CD4-positive, alpha-beta T cell treated with Interleukin-2 at 100 ng/mL for 4 hours (primary cell): ENCODE measurements at regions not wholly inside any gene's neighbourhood (a gene's known extent, or its start where the extent isn't known, plus 50 kb on each side); places are given as distances from the start of the nearest gene placed in this dataset.

Experiments
- DNase-seq: peaks from one replicate; pipeline ENCODE4 v3.0.0-alpha.2; 2020; ENCODE audit warnings: low spot score

DNA sequence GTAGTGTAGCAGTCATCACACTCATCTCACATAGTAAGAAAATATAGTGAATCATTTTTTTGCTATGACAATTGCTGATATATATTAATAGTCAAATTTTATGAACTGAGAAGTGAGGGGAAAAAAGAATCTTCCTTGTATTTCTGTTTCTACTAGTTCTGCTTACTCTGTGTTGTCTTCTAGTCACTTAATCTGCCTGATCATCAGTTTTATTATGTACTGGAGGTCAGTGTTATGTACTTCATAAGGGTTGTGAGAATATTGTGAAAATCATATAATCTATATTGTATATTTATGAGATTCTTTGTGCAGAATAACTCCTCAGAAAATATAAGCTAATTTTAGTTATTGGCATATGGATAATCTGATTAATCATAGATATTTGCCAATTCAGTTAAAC lies 546.9 kb upstream of the RIOK2 start:
- DNase-seq = no peak

DNA sequence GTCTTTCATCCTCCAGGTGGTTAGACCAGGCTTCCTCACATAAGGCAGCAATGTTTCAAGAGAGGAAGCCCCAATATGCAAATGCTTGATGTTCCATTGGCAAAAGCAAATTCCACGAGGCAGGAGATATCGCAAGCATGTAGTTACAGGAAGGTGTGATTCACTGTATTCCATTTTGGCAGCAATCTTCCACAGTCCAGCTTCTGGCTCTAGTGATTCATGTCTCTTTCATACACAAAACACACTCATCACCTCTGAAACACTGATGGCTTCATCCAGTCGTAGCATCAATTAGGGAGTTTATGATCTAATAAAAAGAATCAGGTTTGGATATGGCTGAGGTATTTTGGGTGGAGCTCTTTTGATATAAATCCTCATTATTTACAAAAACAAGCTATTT lies 552.2 kb upstream of the RIOK2 start:
- DNase-seq = no peak

- DNase-seq = no peak
Measured at GRCh38 chr5:97737608-97738007, 554.6 kb upstream of the RIOK2 start.

- no peak for DNase-seq
Measured at GRCh38 chr5:97745817-97746216, 562.8 kb upstream of the RIOK2 start.

- no peak for DNase-seq
Measured at GRCh38 chr5:97750576-97750975, 567.5 kb upstream of the RIOK2 start.

DNA sequence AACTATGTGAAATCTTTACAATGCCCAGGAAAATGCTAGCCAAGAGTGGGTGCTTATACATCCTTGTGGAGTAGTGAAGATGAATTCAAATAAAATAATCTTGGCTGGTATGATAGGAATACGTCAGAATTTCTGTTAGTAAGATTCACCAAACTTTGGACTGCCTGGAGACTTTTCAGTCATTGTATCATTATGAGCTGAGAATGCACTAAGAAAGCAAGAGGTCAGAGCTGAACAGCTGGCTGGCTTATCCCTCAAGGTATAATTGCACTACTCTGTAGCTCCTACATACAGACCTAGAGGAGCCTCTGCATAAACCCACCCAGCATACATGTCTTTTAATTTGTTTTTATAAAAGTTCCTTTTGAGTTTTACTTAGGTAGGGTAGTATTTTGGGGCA lies 568.5 kb upstream of the RIOK2 start:
- DNase-seq = no peak

GRCh38 chr5:97752871-97753270 lies 569.8 kb upstream of the RIOK2 start:
- DNase-seq = no peak

DNA sequence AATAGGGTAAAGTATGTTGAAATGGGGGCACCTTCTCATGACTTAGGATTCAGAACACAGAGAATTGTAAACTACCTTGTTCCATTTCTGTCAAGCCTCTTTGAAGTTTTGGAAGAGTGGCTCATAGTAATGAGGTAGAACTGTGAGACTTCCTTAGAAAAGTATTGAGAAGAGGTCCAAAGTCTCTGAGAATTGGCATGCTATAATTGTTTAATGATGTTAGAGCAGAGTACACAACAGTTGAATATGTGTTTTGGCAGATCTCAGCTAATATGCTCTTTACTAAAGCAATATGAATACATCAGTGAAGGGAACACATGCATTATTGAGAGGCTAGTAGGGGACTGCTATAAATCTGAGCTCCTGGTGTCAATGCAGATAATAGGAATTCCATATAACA lies 579.4 kb upstream of the RIOK2 start:
- no peak for DNase-seq

- DNase-seq = no peak
Measured at GRCh38 chr5:97764700-97765099, 581.7 kb upstream of the RIOK2 start.

GRCh38 chr5:97778451-97778850 lies 595.4 kb upstream of the RIOK2 start:
- no peak for DNase-seq

GRCh38 chr5:97788369-97788768 lies 605.3 kb upstream of the RIOK2 start:
- no peak for DNase-seq

GRCh38 chr5:97797994-97798451 lies 615.0 kb upstream of the RIOK2 start:
- DNase-seq = no peak

- no peak for DNase-seq
Measured at GRCh38 chr5:97801461-97801860, 618.4 kb upstream of the RIOK2 start.

GRCh38 chr5:97820138-97820537 lies 637.1 kb upstream of the RIOK2 start:
- DNase-seq = no peak

GRCh38 chr5:97832645-97833296 lies 649.7 kb upstream of the RIOK2 start:
- DNase-seq = no peak

DNA sequence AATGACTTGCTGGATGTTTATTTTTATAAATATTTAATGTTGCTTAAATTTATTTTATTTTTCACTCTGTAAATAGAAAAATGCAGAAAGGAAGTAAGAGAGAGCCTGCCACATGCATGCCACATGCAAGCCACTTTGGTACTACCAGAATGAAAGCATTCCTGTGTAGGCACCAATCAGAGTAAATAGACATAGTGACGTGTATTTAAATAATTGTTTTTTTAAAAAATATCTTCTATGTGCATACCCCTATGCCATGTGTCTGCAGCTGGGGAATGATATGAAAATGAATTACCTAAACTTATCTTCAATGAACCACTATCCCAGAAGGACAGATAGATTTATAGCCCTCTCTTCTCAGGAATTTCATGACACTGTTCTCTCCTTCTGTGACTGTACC lies 651.5 kb upstream of the RIOK2 start:
- no peak for DNase-seq

DNA sequence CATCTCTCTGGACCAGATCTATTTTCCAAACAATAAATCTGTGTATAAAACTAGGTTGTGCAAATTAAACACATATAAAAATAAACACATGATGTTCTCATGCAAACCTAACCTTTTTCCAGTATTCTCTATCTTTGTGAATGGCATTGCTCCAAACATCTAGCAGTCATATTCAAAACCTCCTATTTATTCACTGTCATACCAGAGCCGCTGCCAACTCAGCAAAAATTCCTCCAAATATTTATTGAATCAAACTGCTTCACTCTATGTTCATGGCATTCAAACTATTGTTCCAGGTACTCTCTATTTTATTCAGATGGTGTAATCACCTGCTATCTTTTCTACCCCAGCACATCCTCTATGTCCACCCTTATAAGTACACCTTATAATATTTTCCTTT lies 652.1 kb upstream of the RIOK2 start:
- DNase-seq = no peak

- no peak for DNase-seq
Measured at GRCh38 chr5:97836816-97837215, 653.8 kb upstream of the RIOK2 start.

DNA sequence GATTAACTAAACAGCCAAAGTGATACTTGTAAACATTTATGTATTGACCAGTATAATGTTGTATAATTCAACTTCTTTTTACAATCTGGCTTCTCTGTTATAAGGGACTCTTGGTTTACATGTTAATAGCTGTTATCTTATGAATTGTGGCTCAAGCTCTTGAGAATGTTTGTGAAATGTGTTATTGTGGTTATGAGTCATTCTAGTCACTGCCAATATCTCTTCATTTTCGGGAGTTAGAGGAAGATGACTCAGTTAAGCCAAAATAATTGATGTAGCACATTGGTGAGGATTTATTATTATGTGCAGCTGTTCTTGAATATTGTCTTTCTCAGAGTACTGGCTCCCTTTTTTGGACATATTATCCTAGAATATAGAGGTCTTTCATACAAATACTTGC lies 655.2 kb upstream of the RIOK2 start:
- DNase-seq = no peak

GRCh38 chr5:97839341-97840086 lies 656.5 kb upstream of the RIOK2 start:
- no peak for DNase-seq

- no peak for DNase-seq
Measured at GRCh38 chr5:97840643-97841042, 657.6 kb upstream of the RIOK2 start.

GRCh38 chr5:97842687-97843086 lies 659.6 kb upstream of the RIOK2 start:
- no peak for DNase-seq

- DNase-seq = no peak
Measured at GRCh38 chr5:97844797-97845196, 661.8 kb upstream of the RIOK2 start.

DNA sequence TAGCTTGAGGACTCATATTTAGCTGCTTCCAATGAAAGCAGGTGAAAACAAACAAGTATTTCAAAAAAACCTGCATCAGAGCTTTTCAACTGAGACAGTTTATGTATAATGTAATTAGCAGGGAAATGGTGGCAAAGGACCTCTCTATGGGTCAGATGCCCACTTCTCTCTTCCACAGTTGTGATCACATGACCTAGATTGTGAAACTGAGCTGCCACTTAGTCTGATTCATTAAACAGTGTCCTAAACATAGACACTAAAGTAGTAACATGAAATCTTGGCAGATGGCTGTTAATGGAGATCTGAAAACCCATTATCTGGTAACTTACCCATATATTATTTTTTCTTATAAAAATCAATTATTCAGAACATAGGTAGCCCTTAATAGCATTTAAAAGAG lies 663.6 kb upstream of the RIOK2 start:
- no peak for DNase-seq
